GM19438 (cell line): ENCODE measurements at regions not wholly inside any gene's neighbourhood (a gene's known extent, or its start where the extent isn't known, plus 50 kb on each side); places are given as distances from the start of the nearest gene placed in this dataset.
"Not testable (repeated sequence)": the region's sequence is repeated elsewhere in the genome, so short reads cannot be mapped to it uniquely, and the experiment has no call there.

Experiments
- ATAC-seq: cut with Tn5 transposase; IDR thresholded peaks from one replicate; pipeline ENCODE4 v1.9.1; 2021; ENCODE audit warnings: low read depth; ENCODE audit not compliant: unreplicated experiment

- no peak for ATAC-seq
Measured at GRCh38 chr6:167227984-167228383, 63.1 kb upstream of the UNC93A start.

- ATAC-seq, result no peak
Measured at GRCh38 chr6:167229586-167229985, 61.5 kb upstream of the UNC93A start.

GRCh38 chr6:167230288-167230687 is 60.8 kb upstream of the UNC93A start:
- no peak for ATAC-seq

- no peak for ATAC-seq
Measured at GRCh38 chr6:167232356-167232755, 58.8 kb upstream of the UNC93A start.

GRCh38 chr6:167233490-167233889 is 57.6 kb upstream of the UNC93A start:
- ATAC-seq, result no peak

- not testable (repeated sequence) for ATAC-seq
Measured at GRCh38 chr6:167234576-167234975, 56.5 kb upstream of the UNC93A start.

GRCh38 chr6:167235005-167235404 is 56.1 kb upstream of the UNC93A start:
- ATAC-seq, result no peak

- ATAC-seq, result no peak
Measured at GRCh38 chr6:167235421-167236238, 55.5 kb upstream of the UNC93A start.

GRCh38 chr6:167236239-167236571 is 54.9 kb upstream of the UNC93A start:
- ATAC-seq, result no peak

GRCh38 chr6:167237438-167238145 is 53.5 kb upstream of the UNC93A start:
- no peak for ATAC-seq

GRCh38 chr6:167238146-167238693 is 52.9 kb upstream of the UNC93A start:
- no peak for ATAC-seq

GRCh38 chr6:167238694-167239467 is 52.2 kb upstream of the UNC93A start:
- no peak for ATAC-seq

GRCh38 chr6:167239470-167239869 is 51.6 kb upstream of the UNC93A start:
- ATAC-seq, result not testable (repeated sequence)

GRCh38 chr6:167240034-167240541 is 51.0 kb upstream of the UNC93A start:
- no peak for ATAC-seq
